KMS-11 (cell line): ENCODE measurements at regions not wholly inside any gene's neighbourhood (a gene's known extent, or its start where the extent isn't known, plus 50 kb on each side); places are given as distances from the start of the nearest gene placed in this dataset.

Source experiments
- H2AFZ ChIP-seq: fragments of 200-600 bp; sonication (generic); 2 replicates; pipeline ENCODE4 v1.6.1; 2016; ENCODE audit warnings: antibody characterized with exemption, mixed run types, low read depth
- H3K27ac ChIP-seq: fragments of 200-600 bp; sonication (generic); 2 replicates; pipeline ENCODE4 v1.6.1; 2016; ENCODE audit warnings: mild to moderate bottlenecking, mixed run types
- H3K27me3 ChIP-seq: fragments of 200-600 bp; sonication (generic); 2 replicates; pipeline ENCODE4 v1.6.1; 2017; ENCODE audit warnings: mild to moderate bottlenecking, low read depth, mixed run types, moderate library complexity; ENCODE audit not compliant: insufficient read depth
- H3K36me3 ChIP-seq: fragments of 200-600 bp; sonication (generic); 2 replicates; pipeline ENCODE4 v1.6.1; 2017; ENCODE audit warnings: mild to moderate bottlenecking, mixed run types; ENCODE audit not compliant: insufficient read depth
- H3K4me1 ChIP-seq: fragments of 200-600 bp; sonication (generic); 2 replicates; pipeline ENCODE4 v1.6.1; 2016; ENCODE audit warnings: mild to moderate bottlenecking, low read depth, mixed run types; ENCODE audit not compliant: poor library complexity, severe bottlenecking
- H3K4me2 ChIP-seq: fragments of 200-600 bp; sonication (generic); 2 replicates; pipeline ENCODE4 v1.7.0; 2016; ENCODE audit warnings: mild to moderate bottlenecking, mixed run types
- H3K4me3 ChIP-seq: fragments of 200-600 bp; sonication (generic); IDR thresholded peaks from 2 replicates; pipeline ENCODE4 v1.6.1; 2017; ENCODE audit warnings: low read depth, low read length, mixed read lengths; ENCODE audit not compliant: insufficient read depth
- H3K79me2 ChIP-seq: fragments of 200-600 bp; sonication (generic); 2 replicates; pipeline ENCODE4 v1.6.1; 2016; ENCODE audit warnings: low read depth, mixed run types; ENCODE audit not compliant: insufficient read depth
- H3K9ac ChIP-seq: fragments of 200-600 bp; sonication (generic); 2 replicates; pipeline ENCODE4 v1.6.1; 2016; ENCODE audit warnings: mild to moderate bottlenecking, mixed run types
- H4K20me1 ChIP-seq: fragments of 200-600 bp; sonication (generic); 2 replicates; pipeline ENCODE4 v1.6.1; 2016; ENCODE audit warnings: mild to moderate bottlenecking, mixed run types; ENCODE audit not compliant: insufficient read depth
- CTCF ChIP-seq: fragments of 200-600 bp; sonication (generic); conservative IDR thresholded peaks from 2 replicates; pipeline ENCODE4 v1.6.1; 2017; ENCODE audit warnings: low read depth, mild to moderate bottlenecking, antibody characterized with exemption, low read length, moderate library complexity, mixed read lengths

- no peak overlapping the region for H3K4me3 ChIP-seq
- no peak overlapping the region for H3K4me2 ChIP-seq
- H3K27me3 ChIP-seq, result no peaks in the 10 kb centered on the region
- no peak overlapping the region for H3K27ac ChIP-seq
- no peaks in the 10 kb centered on the region for H3K36me3 ChIP-seq
- H3K4me1 ChIP-seq, result no peaks in the 10 kb centered on the region
- no peak for TF ChIP-seq CTCF
- no peak overlapping the region for H3K9ac ChIP-seq
- H2AFZ ChIP-seq, result no peak overlapping the region
- H3K79me2 ChIP-seq, result no peaks in the 10 kb centered on the region
- H4K20me1 ChIP-seq, result no peaks in the 10 kb centered on the region
Measured at GRCh38 chr12:130029151-130029550, 125.3 kb upstream of the TMEM132D start.

- Histone ChIP-seq H3K27ac (no peak overlapping the region), H3K4me1 (no peaks in the 10 kb centered on the region), H3K79me2 (no peaks in the 10 kb centered on the region), H3K36me3 (no peaks in the 10 kb centered on the region), H2AFZ (no peak overlapping the region), H3K27me3 (no peaks in the 10 kb centered on the region), H3K9ac (no peak overlapping the region), H3K4me2 (no peak overlapping the region), H4K20me1 (no peaks in the 10 kb centered on the region), H3K4me3 (no peak overlapping the region)
- TF ChIP-seq CTCF, result no peak
Measured at GRCh38 chr12:130031041-130031440, 127.2 kb upstream of the TMEM132D start.

GRCh38 chr12:130031571-130032189 lies 127.9 kb upstream of the TMEM132D start:
- Histone ChIP-seq H3K4me3 (no peak overlapping the region), H3K27ac (no peak overlapping the region), H3K36me3 (no peaks in the 10 kb centered on the region), H3K4me2 (no peak overlapping the region), H3K27me3 (no peaks in the 10 kb centered on the region), H3K79me2 (no peaks in the 10 kb centered on the region), H3K4me1 (no peaks in the 10 kb centered on the region), H4K20me1 (no peaks in the 10 kb centered on the region), H3K9ac (no peak overlapping the region), H2AFZ (no peak overlapping the region)
- TF ChIP-seq CTCF, result peak; percentile 79

GRCh38 chr12:130041983-130042812 lies 120.1 kb upstream of the FZD10 start:
- H3K27me3 ChIP-seq, result no peaks in the 10 kb centered on the region
- H3K4me1 ChIP-seq, result no peaks in the 10 kb centered on the region
- no peak for TF ChIP-seq CTCF
- H4K20me1 ChIP-seq, result no peaks in the 10 kb centered on the region
- no peak overlapping the region for H2AFZ ChIP-seq
- no peaks in the 10 kb centered on the region for H3K79me2 ChIP-seq
- no peaks in the 10 kb centered on the region for H3K36me3 ChIP-seq
- H3K4me3 ChIP-seq, result no peak overlapping the region
- H3K27ac ChIP-seq, result no peak overlapping the region
- H3K4me2 ChIP-seq, result no peak overlapping the region
- no peak overlapping the region for H3K9ac ChIP-seq
